ELF-1 (cell line): ENCODE measurements at regions not wholly inside any gene's neighbourhood (a gene's known extent, or its start where the extent isn't known, plus 50 kb on each side); places are given as distances from the start of the nearest gene placed in this dataset.
"Not testable (repeated sequence)": the region's sequence is repeated elsewhere in the genome, so short reads cannot be mapped to it uniquely, and the experiment has no call there.

Source experiments
- DNase-seq: peaks from one replicate; pipeline ENCODE4 v3.0.0-alpha.2; 2016; ENCODE audit warnings: low read depth, low spot score

- DNase-seq = no peak
These were observed 137.7 kb upstream of the MMADHC start for GRCh38 chr2:149725234-149725633.

GRCh38 chr2:149724091-149724490, 136.5 kb upstream of the MMADHC start:
- DNase-seq = no peak

- DNase-seq = no peak
These were observed 133.0 kb upstream of the MMADHC start for GRCh38 chr2:149720615-149721014.

- DNase-seq = no peak
These were observed 132.1 kb upstream of the MMADHC start for GRCh38 chr2:149719695-149720094.

- peak; percentile 20 for DNase-seq
These were observed 129.1 kb upstream of the MMADHC start for GRCh38 chr2:149716687-149717086.

- DNase-seq = no peak
These were observed 128.3 kb upstream of the MMADHC start for GRCh38 chr2:149715894-149716293.

GRCh38 chr2:149715005-149715592, 127.5 kb upstream of the MMADHC start:
- peak; percentile 67 for DNase-seq

- DNase-seq = no peak
These were observed 122.1 kb upstream of the MMADHC start for GRCh38 chr2:149709496-149710263.

- DNase-seq = no peak
These were observed 115.7 kb upstream of the MMADHC start for GRCh38 chr2:149703281-149703680.

- DNase-seq = no peak
These were observed 115.0 kb upstream of the MMADHC start for GRCh38 chr2:149702571-149702970.

- no peak for DNase-seq
These were observed 113.7 kb upstream of the MMADHC start for GRCh38 chr2:149701241-149701640.

- DNase-seq = peak; percentile 16
These were observed 105.4 kb upstream of the MMADHC start for GRCh38 chr2:149692961-149693396.

- no peak for DNase-seq
These were observed 103.2 kb upstream of the MMADHC start for GRCh38 chr2:149690825-149691224.

GRCh38 chr2:149687052-149687427, 99.5 kb upstream of the MMADHC start:
- no peak for DNase-seq

GRCh38 chr2:149686136-149687051, 98.8 kb upstream of the MMADHC start:
- DNase-seq = peak; percentile 46

- DNase-seq = not testable (repeated sequence)
These were observed 97.8 kb upstream of the MMADHC start for GRCh38 chr2:149685401-149685800.

- DNase-seq = no peak
These were observed 91.7 kb upstream of the MMADHC start for GRCh38 chr2:149679286-149679685.

GRCh38 chr2:149677416-149677815, 89.8 kb upstream of the MMADHC start:
- no peak for DNase-seq

- no peak for DNase-seq
These were observed 82.5 kb upstream of the MMADHC start for GRCh38 chr2:149670086-149670485.

GRCh38 chr2:149666809-149667320, 79.3 kb upstream of the MMADHC start:
- DNase-seq = no peak

GRCh38 chr2:149664896-149665295, 77.3 kb upstream of the MMADHC start:
- no peak for DNase-seq

GRCh38 chr2:149662556-149662955, 75.0 kb upstream of the MMADHC start:
- no peak for DNase-seq
